OCI-LY7 (cell line): ENCODE measurements at regions not wholly inside any gene's neighbourhood (a gene's known extent, or its start where the extent isn't known, plus 50 kb on each side); places are given as distances from the start of the nearest gene placed in this dataset.

Experiments
- EZH2phosphoT487 ChIP-seq: fragments of 200-600 bp; sonication (generic); IDR thresholded peaks from 2 replicates; pipeline ENCODE4 v1.6.1; 2018; ENCODE audit warnings: low read depth, borderline replicate concordance, mild to moderate bottlenecking, mixed run types, antibody characterized with exemption, low read length, moderate library complexity, mixed read lengths
- TF ChIP-seq, protein P1 (sequence below): fragments of 200-600 bp; sonication (generic); conservative IDR thresholded peaks from 2 replicates; pipeline ENCODE4 v1.5.1; 2014; ENCODE audit warnings: mild to moderate bottlenecking, antibody characterized with exemption, low read length, moderate library complexity, mixed read lengths

DNA sequence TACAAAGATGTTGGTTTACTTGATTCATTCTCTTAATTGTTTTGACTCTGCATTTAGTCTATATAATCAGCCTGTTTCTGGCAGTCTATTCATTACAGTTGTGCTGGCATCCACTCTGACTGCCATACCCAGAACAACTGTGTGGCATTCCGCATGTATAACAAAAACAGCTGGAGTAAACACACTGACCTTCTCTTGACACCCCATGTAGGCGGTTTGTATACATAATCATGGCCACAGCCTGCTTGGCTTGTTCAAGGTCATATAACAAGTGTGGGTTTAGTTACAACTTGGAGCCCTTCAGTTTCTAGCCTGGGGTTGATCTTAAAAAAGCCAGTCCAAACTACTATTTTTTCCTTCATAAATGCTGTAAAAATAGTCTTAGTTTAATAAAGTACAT lies 70.9 kb downstream of the MBL2 start:
- TF ChIP-seq, protein P1, sequence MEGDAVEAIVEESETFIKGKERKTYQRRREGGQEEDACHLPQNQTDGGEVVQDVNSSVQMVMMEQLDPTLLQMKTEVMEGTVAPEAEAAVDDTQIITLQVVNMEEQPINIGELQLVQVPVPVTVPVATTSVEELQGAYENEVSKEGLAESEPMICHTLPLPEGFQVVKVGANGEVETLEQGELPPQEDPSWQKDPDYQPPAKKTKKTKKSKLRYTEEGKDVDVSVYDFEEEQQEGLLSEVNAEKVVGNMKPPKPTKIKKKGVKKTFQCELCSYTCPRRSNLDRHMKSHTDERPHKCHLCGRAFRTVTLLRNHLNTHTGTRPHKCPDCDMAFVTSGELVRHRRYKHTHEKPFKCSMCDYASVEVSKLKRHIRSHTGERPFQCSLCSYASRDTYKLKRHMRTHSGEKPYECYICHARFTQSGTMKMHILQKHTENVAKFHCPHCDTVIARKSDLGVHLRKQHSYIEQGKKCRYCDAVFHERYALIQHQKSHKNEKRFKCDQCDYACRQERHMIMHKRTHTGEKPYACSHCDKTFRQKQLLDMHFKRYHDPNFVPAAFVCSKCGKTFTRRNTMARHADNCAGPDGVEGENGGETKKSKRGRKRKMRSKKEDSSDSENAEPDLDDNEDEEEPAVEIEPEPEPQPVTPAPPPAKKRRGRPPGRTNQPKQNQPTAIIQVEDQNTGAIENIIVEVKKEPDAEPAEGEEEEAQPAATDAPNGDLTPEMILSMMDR = no peak
- no peak for TF ChIP-seq EZH2phosphoT487
